Esophagus muscularis mucosa (tissue), 4 donors: ENCODE measurements at regions not wholly inside any gene's neighbourhood (a gene's known extent, or its start where the extent isn't known, plus 50 kb on each side); places are given as distances from the start of the nearest gene placed in this dataset.

Experiments used
- DNase-seq: peaks from one replicate; pipeline ENCODE4 v3.0.0-alpha.2; 2017; ENCODE audit errors: extremely low spot score
- H3K27ac ChIP-seq, 4 donors: fragments of 200-600 bp; sonication (generic); replicated peaks in 1 of 4; 1 replicate in 3 of 4; 2 replicates in 1 of 4; pipeline ENCODE4 v1.5.1; 2016 to 2019; ENCODE audit warnings: mild to moderate bottlenecking in 1 of 4
- H3K27me3 ChIP-seq, 4 donors: fragments of 200-600 bp; sonication (generic); one replicate each; pipeline versions ENCODE4 v1.5.1 to v1.6.0; 2016 to 2019
- H3K36me3 ChIP-seq, 4 donors: fragments of 200-600 bp; sonication (generic); one replicate each; pipeline ENCODE4 v1.5.1; 2016 to 2019
- H3K4me1 ChIP-seq, 4 donors: fragments of 200-600 bp; sonication (generic); one replicate each; pipeline ENCODE4 v1.5.1; 2016 to 2019
- H3K4me3 ChIP-seq, 4 donors: fragments of 200-600 bp; sonication (generic); 1 replicate in 2 of 4; 2 replicates in 2 of 4; pipeline ENCODE4 v1.5.1; 2016 to 2019; ENCODE audit warnings: mild to moderate bottlenecking in 4 of 4, moderate library complexity in 1 of 4
- H3K9me3 ChIP-seq, 4 donors: fragments of 200-600 bp; sonication (generic); 1 replicate in 3 of 4; 2 replicates in 1 of 4; pipeline ENCODE4 v1.5.1; 2016 to 2019
- EP300 ChIP-seq: sonication (generic); formaldehyde crosslinking; IDR thresholded peaks from one replicate; pipeline ENCODE4 v1.6.1; 2017; ENCODE audit warnings: antibody characterized with exemption
- POLR2A ChIP-seq: fragments of 450-650 bp; IDR thresholded peaks from one replicate; pipeline ENCODE4 v1.6.1; 2017; ENCODE audit warnings: antibody characterized with exemption, moderate library complexity, mild to moderate bottlenecking, low read depth
- POLR2AphosphoS5 ChIP-seq, 2 donors: sonication (generic); formaldehyde crosslinking; IDR thresholded peaks; one replicate each; pipeline ENCODE4 v1.6.1; 2017; ENCODE audit warnings: antibody characterized with exemption in 2 of 2
- WGBS: methylation state at CpG from one replicate; pipeline ENCODE4 v1.1.5; 2018; 5-methylcytosine and 5-hydroxymethylcytosine counted together
- intact Hi-C: fragments of 100-400 bp; cut with DNase I; formaldehyde crosslinking; loops from one replicate; pipeline ENCODE4 v1.15.1; 2023
- TF ChIP-seq, protein P1 (sequence below), 3 experiments: fragments of 200-600 bp in 2 of 3; fragments of 450-650 bp in 1 of 3; sonication (generic) in 2 of 3; IDR thresholded peaks; one replicate each; pipeline ENCODE4 v1.5.1; 2017 to 2019; ENCODE audit warnings: antibody characterized with exemption in 3 of 3, mild to moderate bottlenecking in 2 of 3, moderate library complexity in 1 of 3

DNA sequence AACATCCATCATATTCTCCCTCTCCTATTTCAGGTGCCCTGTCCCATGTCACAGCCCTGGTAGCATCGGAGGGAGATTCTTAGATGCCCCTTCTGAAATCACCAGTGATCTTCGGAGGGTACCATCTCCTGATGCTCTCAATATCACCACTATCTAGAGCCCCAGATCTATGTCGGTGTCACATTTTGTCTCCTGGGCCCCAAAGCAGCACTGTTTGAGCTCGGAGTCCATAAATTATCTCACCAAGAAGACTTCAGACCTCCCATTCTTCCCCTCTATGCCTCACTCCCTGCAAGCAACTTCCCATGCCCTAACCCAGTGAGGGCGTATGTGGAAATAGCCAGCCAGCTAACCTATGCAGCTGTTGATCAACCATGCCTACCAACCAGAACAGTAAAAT lies 51.5 kb upstream of the NLK start:
- H3K4me3 ChIP-seq: no peak overlapping the region
- TF ChIP-seq EP300: no peak
- no peak for TF ChIP-seq POLR2AphosphoS5 (IDR thresholded peaks at IDR 0.05)
- TF ChIP-seq POLR2A: no peak
- no peaks in the 10 kb centered on the region for H3K4me1 ChIP-seq
- H3K27ac ChIP-seq: no peak overlapping the region
- H3K27me3 ChIP-seq: no peaks in the 10 kb centered on the region
- intact Hi-C loops: no loop called here
- H3K9me3 ChIP-seq: no peaks in the 10 kb centered on the region
- H3K36me3 ChIP-seq: no peaks in the 10 kb centered on the region
- no peak for DNase-seq
- 88% methylated on average over 5 of the region's 5 CpGs for WGBS

DNA sequence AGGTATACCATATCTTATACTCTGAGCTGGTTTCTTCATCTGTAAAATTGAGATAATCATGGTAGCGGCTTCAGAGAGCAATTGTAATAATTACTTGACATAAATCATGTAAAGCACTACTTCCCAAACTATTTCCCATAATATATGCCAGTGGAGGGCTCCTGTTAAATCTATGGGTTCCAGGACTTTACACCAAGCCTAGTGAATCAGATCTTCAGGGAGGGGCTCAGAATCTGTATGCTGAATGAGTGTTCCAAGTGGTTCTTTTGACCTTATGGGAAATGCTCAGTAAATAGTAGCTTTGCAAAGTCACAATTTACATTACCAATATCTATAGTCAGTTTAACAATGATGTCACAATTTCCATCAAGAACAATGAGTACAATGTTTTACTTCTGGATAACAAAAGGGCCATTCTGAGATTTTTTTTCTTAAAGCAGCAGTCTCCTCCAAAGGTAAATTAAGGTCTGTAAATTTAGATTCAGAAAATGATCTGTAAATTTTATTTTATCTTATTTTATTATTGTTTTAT lies 50.9 kb upstream of the NLK start:
- no peak overlapping the region for H3K4me3 ChIP-seq
- no peaks in the 10 kb centered on the region for H3K36me3 ChIP-seq
- no peaks in the 10 kb centered on the region for H3K9me3 ChIP-seq
- intact Hi-C loops: no loop called here
- H3K27me3 ChIP-seq: no peaks in the 10 kb centered on the region
- no peaks in the 10 kb centered on the region for H3K4me1 ChIP-seq
- WGBS: 100% methylated on average over 1 of the region's 1 CpG
- TF ChIP-seq POLR2A (no peak), POLR2AphosphoS5 (IDR thresholded peaks at IDR 0.05) (no peak), EP300 (no peak)
- TF ChIP-seq, protein P1, sequence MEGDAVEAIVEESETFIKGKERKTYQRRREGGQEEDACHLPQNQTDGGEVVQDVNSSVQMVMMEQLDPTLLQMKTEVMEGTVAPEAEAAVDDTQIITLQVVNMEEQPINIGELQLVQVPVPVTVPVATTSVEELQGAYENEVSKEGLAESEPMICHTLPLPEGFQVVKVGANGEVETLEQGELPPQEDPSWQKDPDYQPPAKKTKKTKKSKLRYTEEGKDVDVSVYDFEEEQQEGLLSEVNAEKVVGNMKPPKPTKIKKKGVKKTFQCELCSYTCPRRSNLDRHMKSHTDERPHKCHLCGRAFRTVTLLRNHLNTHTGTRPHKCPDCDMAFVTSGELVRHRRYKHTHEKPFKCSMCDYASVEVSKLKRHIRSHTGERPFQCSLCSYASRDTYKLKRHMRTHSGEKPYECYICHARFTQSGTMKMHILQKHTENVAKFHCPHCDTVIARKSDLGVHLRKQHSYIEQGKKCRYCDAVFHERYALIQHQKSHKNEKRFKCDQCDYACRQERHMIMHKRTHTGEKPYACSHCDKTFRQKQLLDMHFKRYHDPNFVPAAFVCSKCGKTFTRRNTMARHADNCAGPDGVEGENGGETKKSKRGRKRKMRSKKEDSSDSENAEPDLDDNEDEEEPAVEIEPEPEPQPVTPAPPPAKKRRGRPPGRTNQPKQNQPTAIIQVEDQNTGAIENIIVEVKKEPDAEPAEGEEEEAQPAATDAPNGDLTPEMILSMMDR (IDR thresholded peaks at IDR 0.05): no peak
- DNase-seq: no peak
- H3K27ac ChIP-seq: no peak overlapping the region
